ENCODE measurements at regions not wholly inside any gene's neighbourhood (a gene's known extent, or its start where the extent isn't known, plus 50 kb on each side); places are given as distances from the start of the nearest gene placed in this dataset.

DNA sequence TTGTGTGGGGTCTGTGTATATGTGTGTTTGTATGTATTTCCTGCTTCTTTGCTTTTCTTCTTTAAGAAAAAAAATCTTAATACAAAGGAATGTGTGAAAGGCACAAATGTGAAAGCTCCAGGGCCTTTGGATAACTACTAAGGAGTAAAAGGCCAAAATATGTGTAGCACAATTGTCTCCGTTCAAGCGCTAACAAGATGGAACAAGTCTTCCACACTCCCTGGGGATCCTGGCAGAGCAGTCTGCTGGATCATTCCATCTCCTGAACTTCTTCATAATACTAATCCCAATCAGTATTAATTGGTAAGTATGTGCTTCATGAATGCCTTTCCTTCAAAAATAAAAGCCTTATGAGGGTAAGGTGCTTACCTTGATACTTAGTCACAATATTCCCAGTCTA lies 462.5 kb upstream of the TBX3 start:
- Histone ChIP-seq H3K79me2 (no peaks in the 10 kb centered on the region), H4K20me1 (ENCODE audit: insufficient read depth, poor library complexity, severe bottlenecking) (no peaks in the 10 kb centered on the region), H3K4me2 (no peak overlapping the region), H3K4me3 (no peak overlapping the region), H3K9me2 (replicated peaks; ENCODE audit: insufficient read depth) (no peaks in the 10 kb centered on the region), H3K36me3 (replicated peaks; ENCODE audit: insufficient read depth, low read depth) (no peaks in the 10 kb centered on the region), H3K27me3 (no peaks in the 10 kb centered on the region), H3K9me3 (ENCODE audit: low read depth) (no peaks in the 10 kb centered on the region), H2AFZ (no peak overlapping the region), H3K27ac (no peak overlapping the region), H3K4me1 (ENCODE audit: insufficient read depth) (peaks cover 3% of the 10 kb centered on the region)
- TF ChIP-seq, protein P1, sequence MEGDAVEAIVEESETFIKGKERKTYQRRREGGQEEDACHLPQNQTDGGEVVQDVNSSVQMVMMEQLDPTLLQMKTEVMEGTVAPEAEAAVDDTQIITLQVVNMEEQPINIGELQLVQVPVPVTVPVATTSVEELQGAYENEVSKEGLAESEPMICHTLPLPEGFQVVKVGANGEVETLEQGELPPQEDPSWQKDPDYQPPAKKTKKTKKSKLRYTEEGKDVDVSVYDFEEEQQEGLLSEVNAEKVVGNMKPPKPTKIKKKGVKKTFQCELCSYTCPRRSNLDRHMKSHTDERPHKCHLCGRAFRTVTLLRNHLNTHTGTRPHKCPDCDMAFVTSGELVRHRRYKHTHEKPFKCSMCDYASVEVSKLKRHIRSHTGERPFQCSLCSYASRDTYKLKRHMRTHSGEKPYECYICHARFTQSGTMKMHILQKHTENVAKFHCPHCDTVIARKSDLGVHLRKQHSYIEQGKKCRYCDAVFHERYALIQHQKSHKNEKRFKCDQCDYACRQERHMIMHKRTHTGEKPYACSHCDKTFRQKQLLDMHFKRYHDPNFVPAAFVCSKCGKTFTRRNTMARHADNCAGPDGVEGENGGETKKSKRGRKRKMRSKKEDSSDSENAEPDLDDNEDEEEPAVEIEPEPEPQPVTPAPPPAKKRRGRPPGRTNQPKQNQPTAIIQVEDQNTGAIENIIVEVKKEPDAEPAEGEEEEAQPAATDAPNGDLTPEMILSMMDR (IDR thresholded peaks at IDR 0.05; ENCODE audit: poor library complexity), result no peak
- TF ChIP-seq EZH2 (IDR thresholded peaks at IDR 0.05; ENCODE audit: borderline replicate concordance) (no peak), EZH2phosphoT487 (IDR thresholded peaks at IDR 0.05; ENCODE audit: low read depth, severe bottlenecking, unreplicated experiment) (no peak)
- no peak for DNase-seq (ENCODE audit: low spot score)
- WGBS (ENCODE audit: low lambda C conversion rate, missing lambda C conversion rate), result 88% methylated on average over 2 of the region's 2 CpGs

DNA sequence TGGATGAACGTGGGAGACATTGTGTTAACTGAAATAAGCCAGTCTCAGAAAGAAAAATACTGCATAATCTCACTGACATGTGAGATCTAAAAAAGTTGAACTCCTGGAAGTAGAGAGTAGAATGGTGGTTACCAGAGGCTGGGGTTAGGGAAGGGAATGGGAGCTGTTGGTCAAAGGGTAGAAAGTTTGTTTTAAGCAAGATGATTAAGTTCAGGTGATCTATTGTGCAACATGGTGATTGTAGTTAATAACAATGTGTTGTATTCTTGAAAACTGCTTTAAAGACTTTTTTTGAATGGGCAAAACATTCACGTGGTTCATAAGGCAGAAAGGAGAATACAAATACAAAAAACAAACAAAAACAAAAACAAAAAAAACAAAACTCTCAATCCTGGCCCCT lies 460.4 kb upstream of the TBX3 start:
- H2AFZ ChIP-seq, result no peak overlapping the region
- H3K9me3 ChIP-seq (ENCODE audit: low read depth), result no peaks in the 10 kb centered on the region
- no peaks in the 10 kb centered on the region for H3K27me3 ChIP-seq
- H3K4me3 ChIP-seq, result no peak overlapping the region
- no peak overlapping the region for H3K4me2 ChIP-seq
- no peaks in the 10 kb centered on the region for H3K36me3 ChIP-seq (replicated peaks; ENCODE audit: insufficient read depth, low read depth)
- H3K79me2 ChIP-seq, result no peaks in the 10 kb centered on the region
- H3K27ac ChIP-seq, result no peak overlapping the region
- peaks cover 3% of the 10 kb centered on the region for H3K4me1 ChIP-seq (ENCODE audit: insufficient read depth)
- no peaks in the 10 kb centered on the region for H4K20me1 ChIP-seq (ENCODE audit: insufficient read depth, poor library complexity, severe bottlenecking)
- no peak for DNase-seq (ENCODE audit: low spot score)
- whole genome bisulfite sequencing (ENCODE audit: low lambda C conversion rate, missing lambda C conversion rate), result 65% methylated on average over 2 of the region's 2 CpGs
- TF ChIP-seq EZH2 (IDR thresholded peaks at IDR 0.05; ENCODE audit: borderline replicate concordance), result no peak
- TF ChIP-seq EZH2phosphoT487 (IDR thresholded peaks at IDR 0.05; ENCODE audit: low read depth, severe bottlenecking, unreplicated experiment), result no peak
- TF ChIP-seq, protein P1 (IDR thresholded peaks at IDR 0.05; ENCODE audit: poor library complexity), result no peak
- H3K9me2 ChIP-seq (replicated peaks; ENCODE audit: insufficient read depth), result no peaks in the 10 kb centered on the region

DNA sequence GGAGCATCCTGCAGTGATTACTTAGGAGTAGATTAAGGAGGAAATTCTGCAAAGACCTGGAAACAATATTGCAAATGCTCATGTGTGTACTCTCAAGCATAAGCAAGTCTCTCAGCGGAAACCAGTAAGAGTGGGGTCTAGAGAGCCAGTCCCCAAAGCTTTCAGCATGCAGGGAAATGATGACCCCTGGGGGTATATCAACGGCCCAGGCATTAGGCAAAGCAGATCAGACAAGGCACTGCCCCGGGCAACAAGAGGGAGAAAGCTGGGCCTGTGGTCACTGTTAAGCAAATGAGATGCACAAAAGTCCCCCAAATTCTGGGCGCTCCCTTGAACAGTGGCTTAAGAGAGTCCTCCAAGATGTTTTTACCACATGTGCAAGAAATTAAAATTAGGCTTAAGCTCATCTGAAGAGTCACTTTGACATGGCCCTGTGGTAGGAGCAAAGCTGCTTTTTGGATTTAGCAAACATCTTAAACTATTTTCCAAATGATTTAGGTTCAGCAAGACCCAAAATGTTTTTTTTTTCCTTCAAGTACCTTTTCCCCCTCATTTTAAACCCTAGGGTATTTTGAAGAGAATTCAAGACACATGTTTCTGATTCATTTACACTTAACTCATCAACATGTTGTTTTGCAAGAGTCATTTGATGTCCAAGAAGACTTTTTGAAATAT lies 457.1 kb upstream of the TBX3 start:
- Histone ChIP-seq H3K4me1 (ENCODE audit: insufficient read depth) (peaks cover 3% of the 10 kb centered on the region), H4K20me1 (ENCODE audit: insufficient read depth, poor library complexity, severe bottlenecking) (no peaks in the 10 kb centered on the region), H3K9me2 (replicated peaks; ENCODE audit: insufficient read depth) (no peaks in the 10 kb centered on the region), H3K9me3 (ENCODE audit: low read depth) (no peaks in the 10 kb centered on the region), H3K4me2 (no peak overlapping the region), H3K27me3 (no peaks in the 10 kb centered on the region), H3K27ac (no peak overlapping the region), H3K79me2 (no peaks in the 10 kb centered on the region), H3K4me3 (no peak overlapping the region), H2AFZ (no peak overlapping the region), H3K36me3 (replicated peaks; ENCODE audit: insufficient read depth, low read depth) (no peaks in the 10 kb centered on the region)
- WGBS (ENCODE audit: low lambda C conversion rate, missing lambda C conversion rate), result 70% methylated on average over 4 of the region's 4 CpGs
- DNase-seq (ENCODE audit: low spot score), result no peak
- TF ChIP-seq EZH2phosphoT487 (IDR thresholded peaks at IDR 0.05; ENCODE audit: low read depth, severe bottlenecking, unreplicated experiment) (no peak), EZH2 (IDR thresholded peaks at IDR 0.05; ENCODE audit: borderline replicate concordance) (no peak)
- TF ChIP-seq, protein P1 (IDR thresholded peaks at IDR 0.05; ENCODE audit: poor library complexity), result no peak

Measured in hepatocyte (in vitro differentiated cells).